ENCODE measurements at regions not wholly inside any gene's neighbourhood (a gene's known extent, or its start where the extent isn't known, plus 50 kb on each side); places are given as distances from the start of the nearest gene placed in this dataset.

GRCh38 chr2:51103205-51103604 lies 71.3 kb upstream of the NRXN1 start:
- TF ChIP-seq POLR2A (IDR thresholded peaks at IDR 0.05; ENCODE audit: low read depth, low read length): no peak
- no peak for TF ChIP-seq TAF1 (IDR thresholded peaks at IDR 0.05; ENCODE audit: low read depth, low read length)
- TF ChIP-seq POLR2AphosphoS5 (IDR thresholded peaks at IDR 0.05; ENCODE audit: low read depth, low read length): no peak
- TF ChIP-seq SPI1 (IDR thresholded peaks at IDR 0.05; ENCODE audit: low read depth, low read length): no peak
- TF ChIP-seq POU2F2 (IDR thresholded peaks at IDR 0.05; ENCODE audit: low read depth, low read length): no peak

Data from GM12891 (cell line).